Ecto neural progenitor cell (in vitro differentiated cells): ENCODE measurements at regions not wholly inside any gene's neighbourhood (a gene's known extent, or its start where the extent isn't known, plus 50 kb on each side); places are given as distances from the start of the nearest gene placed in this dataset.
"Not testable (repeated sequence)": the region's sequence is repeated elsewhere in the genome, so short reads cannot be mapped to it uniquely, and the experiment has no call there.

Experiments used
- DNase-seq: peaks from one replicate; pipeline ENCODE4 v3.0.0-alpha.2; 2018; ENCODE audit warnings: low spot score

- peak; percentile 24 for DNase-seq
Measured at GRCh38 chr5:176747670-176748072, 62.7 kb upstream of the UNC5A start.

GRCh38 chr5:176748073-176748966 is 62.0 kb upstream of the UNC5A start:
- DNase-seq: peak; percentile 44

- DNase-seq: peak; percentile 32
Measured at GRCh38 chr5:176748967-176749935, 61.1 kb upstream of the UNC5A start.

- peak; percentile 36 for DNase-seq
Measured at GRCh38 chr5:176750144-176750543, 60.2 kb upstream of the UNC5A start.

GRCh38 chr5:176754376-176754973 is 55.9 kb upstream of the UNC5A start:
- no peak for DNase-seq

GRCh38 chr5:176755593-176755992 is 54.8 kb upstream of the UNC5A start:
- peak; percentile 2 for DNase-seq

- DNase-seq: not testable (repeated sequence)
Measured at GRCh38 chr5:176757569-176757968, 52.8 kb upstream of the UNC5A start.
